HG03095 (cell line): ENCODE measurements at regions not wholly inside any gene's neighbourhood (a gene's known extent, or its start where the extent isn't known, plus 50 kb on each side); places are given as distances from the start of the nearest gene placed in this dataset.
A peak's percentile ranks its signal among the peaks of the same experiment; 100 is the strongest.
"Not testable (repeated sequence)": the region's sequence is repeated elsewhere in the genome, so short reads cannot be mapped to it uniquely, and the experiment has no call there.

Experiments used
- ATAC-seq: cut with Tn5 transposase; IDR thresholded peaks from one replicate; pipeline ENCODE4 v1.9.1; 2021; ENCODE audit warnings: moderate library complexity; ENCODE audit not compliant: unreplicated experiment

- no peak for ATAC-seq
Observed at GRCh38 chr5:87788416-87788815, 375.7 kb upstream of the CCNH start.

DNA sequence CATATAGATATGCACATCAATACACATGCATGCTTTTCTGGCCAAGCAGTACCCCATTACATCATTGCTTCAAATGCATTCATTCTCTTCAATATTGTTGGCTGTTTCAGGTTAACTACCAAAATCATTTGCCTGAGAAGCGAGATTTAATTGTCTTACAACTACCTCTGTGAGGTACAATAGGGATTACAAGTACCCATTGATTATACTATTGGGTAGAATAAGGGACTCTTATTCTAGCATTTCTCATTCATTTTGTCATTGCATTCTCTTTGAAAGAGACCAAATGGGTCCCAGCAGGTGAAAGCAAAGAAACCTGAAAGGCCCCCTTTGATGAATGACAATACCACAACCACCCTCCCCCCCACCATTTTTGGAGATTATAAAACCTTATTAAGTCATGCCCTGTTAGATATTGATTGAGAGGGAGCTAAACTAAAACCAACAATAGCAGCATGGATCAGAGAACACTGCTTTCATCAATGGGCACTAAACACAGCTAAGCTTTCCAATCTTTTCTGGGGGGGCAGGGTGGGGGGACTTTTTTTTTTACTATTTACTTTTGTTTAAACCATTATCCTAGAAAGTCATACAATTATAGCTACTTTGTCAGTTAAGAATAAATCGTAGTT lies 375.0 kb upstream of the CCNH start:
- no peak for ATAC-seq

- no peak for ATAC-seq
Observed at GRCh38 chr5:87787086-87787485, 374.4 kb upstream of the CCNH start.

- no peak for ATAC-seq
Observed at GRCh38 chr5:87786471-87786870, 373.7 kb upstream of the CCNH start.

DNA sequence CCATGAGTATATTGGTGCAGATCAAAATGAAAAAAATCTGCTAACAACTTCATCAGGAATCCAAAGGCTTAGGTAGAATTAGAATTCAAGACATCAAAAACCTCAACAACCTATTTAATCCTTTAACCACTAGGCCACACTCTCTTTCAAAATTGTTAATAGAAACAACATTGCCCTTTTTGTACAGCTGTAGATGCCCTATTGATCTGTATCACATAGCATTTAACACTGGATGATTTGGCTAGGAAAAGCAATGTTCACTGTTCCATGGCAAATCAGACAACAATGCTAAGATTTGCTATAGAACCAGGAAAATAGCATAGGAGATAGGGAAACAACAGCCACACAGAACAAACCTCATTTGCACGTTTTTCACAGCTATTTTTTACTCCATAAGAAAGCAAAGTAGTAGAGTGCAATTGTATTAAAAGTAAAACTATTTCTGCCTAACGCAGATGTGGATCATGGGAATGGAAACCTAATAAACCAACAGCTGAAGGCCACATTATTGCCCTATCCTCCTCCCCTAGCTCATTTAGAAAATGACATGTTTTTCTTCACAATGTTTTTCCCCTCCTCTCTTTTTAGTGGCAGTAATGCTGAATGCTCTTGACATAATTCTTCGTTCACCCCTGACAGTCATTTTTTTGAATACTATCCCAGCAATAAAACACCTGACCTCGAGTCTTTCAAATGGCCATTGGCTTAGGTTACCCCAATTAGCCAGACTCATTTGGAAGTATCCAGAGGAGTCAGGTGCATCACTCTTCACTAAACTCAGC lies 373.0 kb upstream of the CCNH start:
- ATAC-seq, result no peak

DNA sequence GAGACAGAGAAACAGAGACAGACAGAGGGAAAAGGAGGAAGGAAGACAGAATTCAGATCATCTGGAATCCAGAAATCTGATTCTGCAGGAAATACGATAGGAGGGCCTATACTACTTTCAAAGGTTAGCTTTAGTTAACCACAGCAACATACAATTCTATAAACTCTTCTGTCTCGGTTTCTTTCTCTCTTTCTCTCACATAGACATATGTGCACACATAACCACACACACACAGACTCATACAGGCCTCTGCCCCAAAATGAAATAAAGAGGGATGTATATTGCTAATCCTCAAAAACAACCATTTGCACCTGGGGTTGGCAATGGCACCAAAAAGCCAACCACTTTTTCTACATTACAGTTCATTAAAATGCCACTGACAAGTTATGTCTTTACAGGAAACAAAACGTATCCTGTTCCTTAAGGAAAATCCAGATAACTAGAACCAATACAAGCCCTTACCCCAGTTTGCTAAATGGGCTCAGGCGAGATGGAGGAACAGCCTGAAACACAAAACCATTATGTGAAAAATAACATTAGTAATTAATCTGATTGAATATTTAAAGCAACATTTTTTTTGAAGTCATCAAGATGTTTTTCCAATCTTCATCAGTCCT lies 372.3 kb upstream of the CCNH start:
- no peak for ATAC-seq

DNA sequence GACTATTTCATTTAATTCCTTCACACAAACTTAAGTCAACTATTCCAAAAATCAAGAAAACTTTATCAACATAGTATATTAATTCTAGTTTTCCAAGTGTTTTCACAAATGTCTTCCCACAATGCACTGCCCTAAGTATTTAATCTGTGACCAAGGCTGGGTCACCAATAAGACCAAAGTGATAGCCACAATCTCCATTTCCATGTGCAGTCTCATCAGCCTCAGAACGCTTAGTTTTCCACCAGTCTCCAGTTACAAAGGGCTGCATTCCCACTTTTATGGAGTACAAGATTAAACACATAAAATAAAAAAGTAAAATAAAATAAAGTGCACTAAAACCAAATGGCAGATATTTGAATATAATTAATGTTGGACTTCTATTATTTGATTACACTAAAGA lies 371.6 kb upstream of the CCNH start:
- ATAC-seq, result no peak

- ATAC-seq, result no peak
Observed at GRCh38 chr5:87782916-87783315, 370.2 kb upstream of the CCNH start.

DNA sequence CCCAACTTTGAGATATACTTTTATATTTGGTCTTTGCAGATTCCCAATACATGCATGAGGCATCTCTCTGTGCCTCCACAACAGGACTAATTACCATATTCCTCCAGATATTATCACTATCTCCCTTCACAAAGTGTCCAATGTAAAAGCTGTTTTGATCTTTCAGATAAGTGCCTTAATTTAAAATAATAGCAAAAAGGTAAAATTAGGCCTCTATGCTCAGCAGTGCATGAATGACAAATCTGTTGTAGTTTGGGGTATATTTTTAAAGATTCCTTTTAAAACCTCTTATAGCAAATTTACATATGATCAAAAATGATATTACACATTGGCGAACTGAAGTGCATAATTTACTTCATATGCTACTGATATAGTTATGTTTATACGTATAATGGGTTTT lies 369.2 kb upstream of the CCNH start:
- ATAC-seq, result no peak

DNA sequence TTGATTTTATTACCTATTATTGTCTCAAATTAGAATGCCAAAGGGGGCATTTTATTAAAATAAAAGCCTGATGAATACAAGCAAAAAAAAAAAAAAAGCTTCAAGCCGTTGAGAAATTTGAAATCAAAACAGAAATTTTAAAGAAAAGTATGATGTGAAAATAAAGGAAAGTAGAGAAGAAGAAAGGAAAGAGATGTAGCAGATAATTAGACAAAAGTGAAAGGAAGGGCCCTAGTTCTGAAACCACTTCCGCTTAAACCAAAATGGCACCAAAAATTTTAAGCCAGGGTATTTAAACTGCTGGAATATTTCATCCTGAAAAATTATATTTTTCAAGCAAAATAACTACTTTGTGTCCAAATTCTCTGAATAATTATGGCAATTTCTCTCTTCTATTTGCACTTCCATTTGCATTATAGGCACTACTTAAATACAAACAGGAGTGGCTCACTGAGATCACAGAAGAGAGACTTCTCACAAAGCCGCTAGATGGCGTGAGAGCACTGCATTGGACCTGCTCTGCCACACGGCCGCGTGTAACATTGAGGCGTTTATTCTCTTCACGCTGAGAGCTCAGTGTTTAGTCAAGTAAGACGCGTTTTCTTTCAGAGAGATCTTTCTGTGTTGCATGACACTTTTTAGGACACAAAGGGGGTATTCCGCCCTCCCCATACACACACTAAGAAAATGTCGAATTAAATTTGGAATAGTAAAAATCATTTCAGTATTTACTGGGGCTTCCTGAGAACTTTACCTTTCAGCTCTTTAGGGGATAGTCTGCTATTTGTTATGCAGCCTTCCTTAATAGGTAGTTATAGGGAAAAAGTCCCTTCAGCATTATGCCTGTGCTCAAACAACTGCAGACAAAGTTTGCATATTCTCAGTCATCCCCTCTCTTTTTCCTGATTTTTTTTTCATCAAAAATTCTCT lies 368.4 kb upstream of the CCNH start:
- ATAC-seq, result peak; percentile 99

GRCh38 chr5:87778876-87779275 lies 366.1 kb upstream of the CCNH start:
- no peak for ATAC-seq

GRCh38 chr5:87777877-87778276 lies 365.1 kb upstream of the CCNH start:
- ATAC-seq, result no peak

GRCh38 chr5:87776785-87777184 lies 364.1 kb upstream of the CCNH start:
- no peak for ATAC-seq

GRCh38 chr5:87776302-87776701 lies 363.6 kb upstream of the CCNH start:
- not testable (repeated sequence) for ATAC-seq

DNA sequence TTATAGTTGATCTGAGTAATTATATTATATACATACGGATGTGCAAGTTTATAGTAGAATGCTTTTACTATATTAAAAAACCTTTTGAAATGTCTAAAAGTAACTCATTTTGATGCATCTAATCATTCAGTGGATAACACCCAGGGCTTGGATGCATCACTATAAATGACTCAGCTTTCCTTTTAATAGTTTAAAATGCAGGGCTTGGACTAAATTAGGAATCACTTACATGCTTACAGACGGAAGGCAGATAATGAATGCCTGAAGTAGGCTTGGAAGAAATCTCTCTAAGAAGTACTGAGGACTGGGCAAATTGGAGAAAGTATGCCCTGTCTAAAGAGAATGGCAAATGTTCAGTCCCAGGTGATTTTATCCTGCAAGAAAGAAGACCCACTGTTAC lies 362.5 kb upstream of the CCNH start:
- ATAC-seq, result no peak

- no peak for ATAC-seq
Observed at GRCh38 chr5:87774804-87775203, 362.1 kb upstream of the CCNH start.

GRCh38 chr5:87770601-87771121 lies 357.9 kb upstream of the CCNH start:
- no peak for ATAC-seq

DNA sequence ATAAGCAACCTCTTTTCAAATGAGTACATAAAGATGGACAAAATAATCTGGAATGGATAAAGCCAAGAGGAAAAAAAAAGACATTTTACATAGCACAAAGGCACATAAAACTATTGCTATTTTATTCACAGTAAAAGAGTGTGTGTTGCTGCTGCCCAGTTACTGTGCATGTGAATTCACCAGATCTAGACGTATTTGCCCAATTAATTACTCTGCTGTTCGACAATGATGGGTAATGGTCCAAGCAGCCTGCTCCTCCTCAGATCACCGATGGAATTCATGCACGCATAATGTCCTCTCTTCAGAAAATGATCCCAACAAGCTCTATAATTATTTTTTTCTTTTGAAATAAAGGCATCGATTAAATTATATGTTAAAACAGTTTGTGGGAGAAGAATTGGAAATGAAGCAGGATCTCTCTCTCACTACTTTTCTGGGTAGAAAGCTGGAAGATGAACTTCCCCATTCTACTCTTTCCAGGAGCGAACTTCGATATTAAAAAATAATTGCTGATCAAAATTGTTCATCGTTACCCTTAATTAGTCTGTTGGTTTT lies 357.4 kb upstream of the CCNH start:
- no peak for ATAC-seq

DNA sequence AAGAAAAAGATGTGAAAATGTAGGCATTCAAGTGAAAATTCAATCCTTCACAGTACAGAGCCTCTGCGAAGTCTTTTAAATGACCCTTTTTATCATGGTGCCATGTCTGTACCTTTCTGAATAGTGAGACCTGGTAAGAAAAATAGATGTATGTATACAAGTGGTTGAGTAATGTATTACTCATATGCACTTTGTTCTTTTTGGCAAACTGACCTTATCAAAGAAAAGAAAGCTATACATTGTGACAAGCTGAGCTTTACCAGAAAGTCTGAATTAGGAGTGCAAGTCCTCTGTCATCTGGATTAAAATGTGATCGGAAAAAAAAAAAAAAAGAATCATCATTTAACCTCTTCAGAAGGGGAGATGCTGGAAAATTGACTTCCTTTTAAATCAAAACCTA lies 356.4 kb upstream of the CCNH start:
- no peak for ATAC-seq

GRCh38 chr5:87768190-87768589 lies 355.5 kb upstream of the CCNH start:
- ATAC-seq, result no peak

DNA sequence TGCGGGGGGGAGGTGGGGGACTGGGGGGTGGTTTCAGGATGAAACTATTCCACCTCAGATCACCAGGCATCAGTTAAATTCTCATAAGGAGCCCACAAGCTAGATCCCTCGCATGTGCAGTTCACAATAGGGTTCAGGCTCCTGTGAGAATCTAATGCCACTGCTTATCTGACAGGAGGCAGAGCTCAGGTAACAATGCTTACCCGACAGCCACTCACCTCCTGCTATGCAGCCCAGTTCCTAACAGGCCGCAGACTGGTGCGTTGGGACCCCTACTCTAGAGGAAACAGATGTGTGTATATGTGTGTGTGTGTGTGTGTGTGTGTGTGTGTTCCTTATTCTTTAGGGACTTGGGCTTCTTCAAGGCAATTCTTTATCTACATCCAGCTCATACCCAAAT lies 352.3 kb upstream of the CCNH start:
- ATAC-seq, result no peak
